Epithelial cell of esophagus (primary cell): ENCODE measurements at regions not wholly inside any gene's neighbourhood (a gene's known extent, or its start where the extent isn't known, plus 50 kb on each side); places are given as distances from the start of the nearest gene placed in this dataset.
A peak's percentile ranks its signal among the peaks of the same experiment; 100 is the strongest.
"Not testable (repeated sequence)": the region's sequence is repeated elsewhere in the genome, so short reads cannot be mapped to it uniquely, and the experiment has no call there.

Source experiments
- DNase-seq: peaks from one replicate; pipeline ENCODE4 v3.0.0; 2010; ENCODE audit warnings: low read depth
- H3K4me3 ChIP-seq: 2 replicates; pipeline ENCODE4 v1.5.1; 2011; ENCODE audit warnings: mild to moderate bottlenecking, low read length, control low read depth
- CTCF ChIP-seq: IDR thresholded peaks from 2 replicates; pipeline ENCODE4 v1.5.1; 2011; ENCODE audit warnings: low read depth, mild to moderate bottlenecking, low read length, control low read depth, inconsistent platforms; ENCODE audit not compliant: insufficient read depth; ENCODE audit errors: missing control alignments

- no peak for TF ChIP-seq CTCF
Observed at GRCh38 chr18:45340884-45341283, 274.4 kb upstream of the SLC14A2 start.

GRCh38 chr18:45341454-45341853 lies 273.8 kb upstream of the SLC14A2 start:
- no peak overlapping the region for H3K4me3 ChIP-seq
- DNase-seq = no peak
- TF ChIP-seq CTCF = no peak

More at GRCh38 chr18:45340884-45341283, 274.4 kb upstream of the SLC14A2 start:
- DNase-seq = peak; percentile 53
- no peak overlapping the region for H3K4me3 ChIP-seq

GRCh38 chr18:45342166-45342565 lies 273.1 kb upstream of the SLC14A2 start:
- DNase-seq = no peak
- no peak for TF ChIP-seq CTCF
- no peak overlapping the region for H3K4me3 ChIP-seq

GRCh38 chr18:45342653-45343052 lies 272.6 kb upstream of the SLC14A2 start:
- H3K4me3 ChIP-seq = no peak overlapping the region
- TF ChIP-seq CTCF = no peak
- DNase-seq = no peak

GRCh38 chr18:45343365-45343764 lies 271.9 kb upstream of the SLC14A2 start:
- no peak for TF ChIP-seq CTCF
- no peak overlapping the region for H3K4me3 ChIP-seq
- no peak for DNase-seq

- DNase-seq, H3K4me3 ChIP-seq: not testable (repeated sequence)
Observed at GRCh38 chr18:45344680-45345079, 270.6 kb upstream of the SLC14A2 start.

GRCh38 chr18:45349019-45349418 lies 266.3 kb upstream of the SLC14A2 start:
- DNase-seq = no peak
- no peak overlapping the region for H3K4me3 ChIP-seq
- no peak for TF ChIP-seq CTCF

GRCh38 chr18:45349467-45349866 lies 265.8 kb upstream of the SLC14A2 start:
- no peak overlapping the region for H3K4me3 ChIP-seq
- no peak for DNase-seq
- no peak for TF ChIP-seq CTCF
